HCT116 (cell line): ENCODE measurements at regions not wholly inside any gene's neighbourhood (a gene's known extent, or its start where the extent isn't known, plus 50 kb on each side); places are given as distances from the start of the nearest gene placed in this dataset.
"Not testable (repeated sequence)": the region's sequence is repeated elsewhere in the genome, so short reads cannot be mapped to it uniquely, and the experiment has no call there.

Source experiments
- CBX3 ChIP-seq: IDR thresholded peaks from 2 replicates; pipeline ENCODE4 v1.6.1; 2012; ENCODE audit warnings: low read depth
- EZH2 ChIP-seq: fragments of 200-600 bp; sonication (generic); IDR thresholded peaks from 2 replicates; pipeline ENCODE4 v1.6.1; 2017; ENCODE audit warnings: antibody characterized with exemption, mixed run types
- EZH2phosphoT487 ChIP-seq: fragments of 200-600 bp; IDR thresholded peaks from 2 replicates; pipeline ENCODE4 v1.6.1; 2018; ENCODE audit warnings: antibody characterized with exemption, borderline replicate concordance
- POLR2A ChIP-seq: IDR thresholded peaks from 2 replicates; pipeline ENCODE4 v1.7.0; 2011; ENCODE audit warnings: borderline replicate concordance; ENCODE audit not compliant: insufficient read depth, insufficient read length; ENCODE audit errors: extremely low read depth
- POLR2AphosphoS5 ChIP-seq: IDR thresholded peaks from 2 replicates; pipeline ENCODE4 v1.6.1; 2011; ENCODE audit warnings: mild to moderate bottlenecking, low read depth, low read length, moderate library complexity
- SIN3A ChIP-seq: IDR thresholded peaks from 2 replicates; pipeline ENCODE4 v1.6.1; 2012; ENCODE audit warnings: low read depth
- SP1 ChIP-seq: IDR thresholded peaks from 2 replicates; pipeline ENCODE4 v1.6.1; 2012; ENCODE audit warnings: low read depth
- SRF ChIP-seq: IDR thresholded peaks from 2 replicates; pipeline ENCODE4 v1.6.1; 2012; ENCODE audit warnings: low read depth
- ZNF274 ChIP-seq: fragments of 200-500 bp; sonication (Bioruptor generic); IDR thresholded peaks from 2 replicates; pipeline ENCODE4 v1.6.1; 2014; ENCODE audit warnings: mild to moderate bottlenecking, low read depth, low read length, inconsistent platforms
- TF ChIP-seq, protein P1 (sequence below): IDR thresholded peaks from 2 replicates; pipeline ENCODE4 v1.6.1; 2012
- TF ChIP-seq, protein P2 (sequence below), 3 experiments: fragments of 200-600 bp in 1 of 3; sonication (generic) in 1 of 3; IDR thresholded peaks in 2 of 3; conservative IDR thresholded peaks in 1 of 3; 2 replicates each; pipeline ENCODE4 v1.5.1; 2012 to 2017; ENCODE audit warnings: low read depth in 2 of 3, low read length in 2 of 3, antibody characterized with exemption in 1 of 3, borderline replicate concordance in 1 of 3, control low read depth in 1 of 3, mild to moderate bottlenecking in 1 of 3, mixed read lengths in 1 of 3, mixed run types in 1 of 3, moderate library complexity in 1 of 3; ENCODE audit not compliant: insufficient read depth in 1 of 3
- TF ChIP-seq, protein P3 (sequence below): IDR thresholded peaks from 2 replicates; pipeline ENCODE4 v1.6.1; 2012; ENCODE audit warnings: low read depth
- TF ChIP-seq, protein P4 (sequence below): IDR thresholded peaks from 2 replicates; pipeline ENCODE4 v1.6.1; 2012

DNA sequence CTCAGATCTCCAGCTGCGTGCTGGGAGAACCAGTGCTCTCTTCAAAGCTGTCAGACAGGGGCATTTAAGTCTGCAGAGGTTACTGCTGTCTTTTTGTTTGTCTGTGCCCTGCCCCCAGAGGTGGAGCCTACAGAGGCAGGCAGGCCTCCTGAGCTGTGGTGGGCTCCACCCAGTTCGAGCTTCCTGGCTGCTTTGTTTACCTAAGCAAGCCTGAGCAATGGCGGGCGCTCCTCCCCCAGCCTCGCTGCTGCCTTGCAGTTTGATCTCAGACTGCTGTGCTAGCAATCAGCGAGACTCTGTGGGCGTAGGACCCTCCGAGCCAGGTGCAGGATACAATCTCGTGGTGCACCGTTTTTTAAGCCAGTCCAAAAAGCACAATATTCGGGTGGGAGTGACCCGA, 864.4 kb downstream of the GBE1 start:
- TF ChIP-seq POLR2AphosphoS5, EZH2, SP1, POLR2A, CBX3, ZNF274, SIN3A, EZH2phosphoT487, SRF: not testable (repeated sequence)
- TF ChIP-seq, protein P1, sequence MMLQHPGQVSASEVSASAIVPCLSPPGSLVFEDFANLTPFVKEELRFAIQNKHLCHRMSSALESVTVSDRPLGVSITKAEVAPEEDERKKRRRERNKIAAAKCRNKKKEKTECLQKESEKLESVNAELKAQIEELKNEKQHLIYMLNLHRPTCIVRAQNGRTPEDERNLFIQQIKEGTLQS, result not testable (repeated sequence)
- TF ChIP-seq, protein P2, sequence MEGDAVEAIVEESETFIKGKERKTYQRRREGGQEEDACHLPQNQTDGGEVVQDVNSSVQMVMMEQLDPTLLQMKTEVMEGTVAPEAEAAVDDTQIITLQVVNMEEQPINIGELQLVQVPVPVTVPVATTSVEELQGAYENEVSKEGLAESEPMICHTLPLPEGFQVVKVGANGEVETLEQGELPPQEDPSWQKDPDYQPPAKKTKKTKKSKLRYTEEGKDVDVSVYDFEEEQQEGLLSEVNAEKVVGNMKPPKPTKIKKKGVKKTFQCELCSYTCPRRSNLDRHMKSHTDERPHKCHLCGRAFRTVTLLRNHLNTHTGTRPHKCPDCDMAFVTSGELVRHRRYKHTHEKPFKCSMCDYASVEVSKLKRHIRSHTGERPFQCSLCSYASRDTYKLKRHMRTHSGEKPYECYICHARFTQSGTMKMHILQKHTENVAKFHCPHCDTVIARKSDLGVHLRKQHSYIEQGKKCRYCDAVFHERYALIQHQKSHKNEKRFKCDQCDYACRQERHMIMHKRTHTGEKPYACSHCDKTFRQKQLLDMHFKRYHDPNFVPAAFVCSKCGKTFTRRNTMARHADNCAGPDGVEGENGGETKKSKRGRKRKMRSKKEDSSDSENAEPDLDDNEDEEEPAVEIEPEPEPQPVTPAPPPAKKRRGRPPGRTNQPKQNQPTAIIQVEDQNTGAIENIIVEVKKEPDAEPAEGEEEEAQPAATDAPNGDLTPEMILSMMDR (IDR thresholded peaks at IDR 0.05 in 2 of 3, conservative IDR thresholded peaks at IDR 0.05 in 1 of 3; ENCODE audit: borderline replicate concordance in 1 of 3, insufficient read depth in 1 of 3, low read depth in 2 of 3, low read length in 2 of 3), result not testable (repeated sequence)
- TF ChIP-seq, protein P3, sequence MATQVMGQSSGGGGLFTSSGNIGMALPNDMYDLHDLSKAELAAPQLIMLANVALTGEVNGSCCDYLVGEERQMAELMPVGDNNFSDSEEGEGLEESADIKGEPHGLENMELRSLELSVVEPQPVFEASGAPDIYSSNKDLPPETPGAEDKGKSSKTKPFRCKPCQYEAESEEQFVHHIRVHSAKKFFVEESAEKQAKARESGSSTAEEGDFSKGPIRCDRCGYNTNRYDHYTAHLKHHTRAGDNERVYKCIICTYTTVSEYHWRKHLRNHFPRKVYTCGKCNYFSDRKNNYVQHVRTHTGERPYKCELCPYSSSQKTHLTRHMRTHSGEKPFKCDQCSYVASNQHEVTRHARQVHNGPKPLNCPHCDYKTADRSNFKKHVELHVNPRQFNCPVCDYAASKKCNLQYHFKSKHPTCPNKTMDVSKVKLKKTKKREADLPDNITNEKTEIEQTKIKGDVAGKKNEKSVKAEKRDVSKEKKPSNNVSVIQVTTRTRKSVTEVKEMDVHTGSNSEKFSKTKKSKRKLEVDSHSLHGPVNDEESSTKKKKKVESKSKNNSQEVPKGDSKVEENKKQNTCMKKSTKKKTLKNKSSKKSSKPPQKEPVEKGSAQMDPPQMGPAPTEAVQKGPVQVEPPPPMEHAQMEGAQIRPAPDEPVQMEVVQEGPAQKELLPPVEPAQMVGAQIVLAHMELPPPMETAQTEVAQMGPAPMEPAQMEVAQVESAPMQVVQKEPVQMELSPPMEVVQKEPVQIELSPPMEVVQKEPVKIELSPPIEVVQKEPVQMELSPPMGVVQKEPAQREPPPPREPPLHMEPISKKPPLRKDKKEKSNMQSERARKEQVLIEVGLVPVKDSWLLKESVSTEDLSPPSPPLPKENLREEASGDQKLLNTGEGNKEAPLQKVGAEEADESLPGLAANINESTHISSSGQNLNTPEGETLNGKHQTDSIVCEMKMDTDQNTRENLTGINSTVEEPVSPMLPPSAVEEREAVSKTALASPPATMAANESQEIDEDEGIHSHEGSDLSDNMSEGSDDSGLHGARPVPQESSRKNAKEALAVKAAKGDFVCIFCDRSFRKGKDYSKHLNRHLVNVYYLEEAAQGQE, result not testable (repeated sequence)
- TF ChIP-seq, protein P4, sequence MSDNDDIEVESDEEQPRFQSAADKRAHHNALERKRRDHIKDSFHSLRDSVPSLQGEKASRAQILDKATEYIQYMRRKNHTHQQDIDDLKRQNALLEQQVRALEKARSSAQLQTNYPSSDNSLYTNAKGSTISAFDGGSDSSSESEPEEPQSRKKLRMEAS, result not testable (repeated sequence)
